GM12878 (cell line): ENCODE measurements at regions not wholly inside any gene's neighbourhood (a gene's known extent, or its start where the extent isn't known, plus 50 kb on each side); places are given as distances from the start of the nearest gene placed in this dataset.

Experiments
- ATAC-seq: fragments of 200-7000 bp; cut with Tn5 transposase; 3 replicates; pipeline ENCODE4 v1.9.1; 2020; ENCODE audit warnings: mild to moderate bottlenecking, moderate library complexity
- BruUV-seq: library from RNA; stranded (reverse); fragments of 400-500 nt; replicated peaks from 2 replicates; lab custom pipeline; 2021; lab: Mats Ljungman, UMichigan
- CTCF ChIA-PET: fragments of 300-600 bp; sonication (Branson Sonifier 250); formaldehyde crosslinking; extraction: SDS; loops from one replicate; lab custom pipeline; 2021; ENCODE audit warnings: inconsistent platforms; lab: Yijun Ruan, JAX
- POLR2A ChIA-PET: fragments of 350-600 bp; formaldehyde crosslinking; extraction: SDS; loops from one replicate; lab custom pipeline; 2021; ENCODE audit warnings: inconsistent platforms; lab: Charles Lee
- RAD21 ChIA-PET: fragments of 300-600 bp; sonication (Branson Sonifier 250); formaldehyde crosslinking; loops from one replicate; lab custom pipeline; 2023; ENCODE audit warnings: antibody characterized with exemption; ENCODE audit not compliant: unreplicated experiment; lab: Charles Lee
- SMC1A ChIA-PET: fragments of 300-600 bp; sonication (Branson Sonifier 250); formaldehyde crosslinking; loops from one replicate; lab custom pipeline; 2023; ENCODE audit not compliant: unreplicated experiment, uncharacterized antibody; lab: Charles Lee
- DNase-seq: peaks from one replicate; pipeline ENCODE4 v3.0.0-alpha.2; 2011; ENCODE audit warnings: low read depth, low spot score
- FAIRE-seq: peaks from 3 replicates; lab custom pipeline; 2011; peaks lifted over from hg19 to GRCh38; lab: Jason Lieb, UNC
- H2AFZ ChIP-seq: 2 replicates; pipeline ENCODE4 v1.6.0; 2011; ENCODE audit warnings: low read depth, low read length, control low read depth; ENCODE audit not compliant: control insufficient read depth
- H3K27ac ChIP-seq: 2 replicates; pipeline ENCODE4 v1.5.1; 2011; ENCODE audit warnings: control low read depth; ENCODE audit not compliant: control insufficient read depth, insufficient read depth
- H3K27me3 ChIP-seq, 2 experiments: replicated peaks in 1 of 2; 2 replicates each; pipeline versions ENCODE4 v1.6.0 to v1.6.1; 2011; ENCODE audit warnings: low read length in 1 of 2; ENCODE audit not compliant: control insufficient read depth in 2 of 2, insufficient read depth in 2 of 2
- H3K36me3 ChIP-seq, 2 experiments: 2 replicates each; pipeline ENCODE4 v1.5.1; 2011; ENCODE audit warnings: low read length in 1 of 2; ENCODE audit not compliant: control insufficient read depth in 2 of 2, insufficient read depth in 2 of 2
- H3K4me1 ChIP-seq: 2 replicates; pipeline ENCODE4 v1.6.1; 2011; ENCODE audit warnings: mild to moderate bottlenecking, low read length, moderate library complexity, mixed read lengths; ENCODE audit not compliant: control insufficient read depth, insufficient read depth
- H3K4me2 ChIP-seq: 2 replicates; pipeline ENCODE4 v1.6.0; 2011; ENCODE audit warnings: control low read depth; ENCODE audit not compliant: control insufficient read depth, insufficient read depth
- H3K4me3 ChIP-seq: fragments of 200-600 bp; sonication (generic); 2 replicates; pipeline ENCODE4 v1.5.1; 2016
- H3K79me2 ChIP-seq: 2 replicates; pipeline ENCODE4 v1.6.0; 2011; ENCODE audit warnings: low read length; ENCODE audit not compliant: control insufficient read depth, insufficient read depth
- H3K9ac ChIP-seq: 2 replicates; pipeline ENCODE4 v1.8.0; 2011; ENCODE audit warnings: low read length, control low read depth, mixed read lengths; ENCODE audit not compliant: control insufficient read depth, insufficient read depth
- H3K9me3 ChIP-seq: replicated peaks from 3 replicates; pipeline ENCODE4 v1.5.1; 2011; ENCODE audit warnings: mild to moderate bottlenecking, low read length; ENCODE audit not compliant: control insufficient read depth, insufficient read depth
- H4K20me1 ChIP-seq: 2 replicates; pipeline ENCODE4 v1.6.0; 2011; ENCODE audit not compliant: control insufficient read depth, insufficient read depth
- ASH2L ChIP-seq: fragments of 300-600, 200-600 bp; sonication (generic); IDR thresholded peaks from 2 replicates; pipeline ENCODE4 v1.6.1; 2017; ENCODE audit warnings: low read depth, mild to moderate bottlenecking, borderline replicate concordance
- CUX1 ChIP-seq: IDR thresholded peaks from 2 replicates; pipeline ENCODE4 v1.6.1; 2012; ENCODE audit warnings: improper control_type of control experiment, low read depth, low read length; ENCODE audit not compliant: insufficient replicate concordance
- IKZF1 ChIP-seq: fragments of 450-650 bp; conservative IDR thresholded peaks from 2 replicates; pipeline ENCODE4 v1.6.1; 2017; ENCODE audit warnings: antibody characterized with exemption, mild to moderate bottlenecking
- MYC ChIP-seq: IDR thresholded peaks from 2 replicates; pipeline ENCODE4 v1.6.1; 2011; ENCODE audit warnings: mild to moderate bottlenecking, low read length, moderate library complexity, inconsistent platforms; ENCODE audit not compliant: insufficient read depth, insufficient replicate concordance, insufficient read length, severe bottlenecking
- RAD21 ChIP-seq: IDR thresholded peaks from 2 replicates; pipeline ENCODE4 v1.6.1; 2011; ENCODE audit warnings: mild to moderate bottlenecking, low read depth, low read length, moderate library complexity; ENCODE audit not compliant: insufficient read depth
- RAD51 ChIP-seq: fragments of 450-650 bp; IDR thresholded peaks from 2 replicates; pipeline ENCODE4 v1.6.1; 2016; ENCODE audit warnings: moderate library complexity, mild to moderate bottlenecking, inconsistent platforms
- ZNF207 ChIP-seq: fragments of 450-650 bp; IDR thresholded peaks from 2 replicates; pipeline ENCODE4 v1.6.1; 2014; ENCODE audit warnings: antibody characterized with exemption, mild to moderate bottlenecking, borderline replicate concordance
- ZNF217 ChIP-seq: fragments of 450-650 bp; IDR thresholded peaks from 2 replicates; pipeline ENCODE4 v1.6.1; 2017; ENCODE audit warnings: antibody characterized with exemption, mild to moderate bottlenecking
- ZNF274 ChIP-seq: IDR thresholded peaks from one replicate; pipeline ENCODE4 v1.8.0; 2011; ENCODE audit not compliant: insufficient read length, insufficient read depth
- WGBS: methylation state at CpG from one replicate; pipeline ENCODE4 v1.1.6; 2016; ENCODE audit warnings: low lambda C conversion rate; ENCODE audit not compliant: insufficient replicate concordance, insufficient coverage; ENCODE audit errors: missing lambda C conversion rate; 5-methylcytosine and 5-hydroxymethylcytosine counted together
- in situ Hi-C: fragments of 300-500 bp; cut with MboI; formaldehyde crosslinking; loops from 9 replicates; pipeline ENCODE4 v1.14.3; 2018; ENCODE audit warnings: mixed read lengths
- intact Hi-C: fragments of 100-400 bp; cut with micrococcal nuclease; formaldehyde crosslinking; loops from one replicate; pipeline ENCODE4 v1.14.2; 2022; ENCODE audit not compliant: unreplicated experiment

- 63% methylated on average over 2 of the region's 2 CpGs for WGBS
Measured at GRCh38 chr14:53793790-53794505, 162.7 kb downstream of the BMP4 start.

More at GRCh38 chr14:53793790-53794505, 162.7 kb downstream of the BMP4 start:
- no peak for FAIRE-seq
- H3K27me3 ChIP-seq: no peaks in the 10 kb centered on the region
- TF ChIP-seq RAD51 (no peak), ZNF274 (no peak), ZNF207 (no peak), MYC (no peak), ASH2L (no peak), RAD21 (no peak), IKZF1 (no peak), ZNF217 (no peak), CUX1 (no peak)
- ChIA-PET CTCF (interaction anchor here (1.5 kb wide), 1 partner anchor 14 kb away, joined by 5 read pairs; no protein-coding TSS in a partner anchor), POLR2A (no interaction called here), RAD21 (no interaction called here), SMC1A (no interaction called here)
- no peaks in the 10 kb centered on the region for H3K4me1 ChIP-seq
- H3K36me3 ChIP-seq: no peaks in the 10 kb centered on the region
- H3K4me2 ChIP-seq: no peak overlapping the region
- ATAC-seq: no peak
- no TSS peak for BruUV-seq
- H2AFZ ChIP-seq: no peak overlapping the region
- H3K27ac ChIP-seq: no peak overlapping the region
- no peak overlapping the region for H3K4me3 ChIP-seq
- no peak for DNase-seq
- no peaks in the 10 kb centered on the region for H4K20me1 ChIP-seq
- H3K79me2 ChIP-seq: no peaks in the 10 kb centered on the region
- H3K9me3 ChIP-seq: no peaks in the 10 kb centered on the region
- intact Hi-C loops (loop anchor here (10.0 kb wide), 1 partner anchor 359 kb away; no protein-coding TSS in a partner anchor), in situ Hi-C loops (no loop called here)
- no peak overlapping the region for H3K9ac ChIP-seq
